Neuronal stem cell (in vitro differentiated cells): ENCODE measurements at regions not wholly inside any gene's neighbourhood (a gene's known extent, or its start where the extent isn't known, plus 50 kb on each side); places are given as distances from the start of the nearest gene placed in this dataset.

Experiments used
- DNase-seq: peaks from one replicate; pipeline ENCODE4 v3.0.0-alpha.2; 2013; ENCODE audit warnings: low spot score
- H2AFZ ChIP-seq: one replicate; pipeline ENCODE4 v1.6.1; 2013; ENCODE audit warnings: mild to moderate bottlenecking, low read length, inconsistent platforms
- H2AK5ac ChIP-seq: 2 replicates; pipeline ENCODE4 v1.6.1; 2013; ENCODE audit warnings: low read depth, mild to moderate bottlenecking, inconsistent platforms, low read length, moderate library complexity, mixed read lengths
- H2BK120ac ChIP-seq: 2 replicates; pipeline ENCODE4 v1.6.1; 2013; ENCODE audit warnings: low read depth, mild to moderate bottlenecking, inconsistent platforms, low read length, moderate library complexity, mixed read lengths
- H2BK12ac ChIP-seq: one replicate; pipeline ENCODE4 v1.6.1; 2013; ENCODE audit warnings: low read length, inconsistent platforms
- H2BK15ac ChIP-seq: 2 replicates; pipeline ENCODE4 v1.6.1; 2013; ENCODE audit warnings: mild to moderate bottlenecking, low read length, inconsistent platforms, mixed read lengths
- H2BK5ac ChIP-seq: one replicate; pipeline ENCODE4 v1.6.1; 2013; ENCODE audit warnings: inconsistent platforms, mild to moderate bottlenecking, low read length, moderate library complexity
- H3K14ac ChIP-seq: one replicate; pipeline ENCODE4 v1.6.1; 2013; ENCODE audit warnings: low read length, inconsistent platforms
- H3K18ac ChIP-seq: 2 replicates; pipeline ENCODE4 v1.6.1; 2013; ENCODE audit warnings: low read length, inconsistent platforms
- H3K23ac ChIP-seq: 2 replicates; pipeline ENCODE4 v1.6.1; 2013; ENCODE audit warnings: low read depth, mild to moderate bottlenecking, mixed read lengths, low read length, inconsistent platforms; ENCODE audit not compliant: poor library complexity
- H3K27ac ChIP-seq: replicated peaks from 3 replicates; pipeline ENCODE4 v1.5.1; 2013; ENCODE audit warnings: low read length, inconsistent platforms
- H3K27me3 ChIP-seq, 3 experiments: 2 replicates each; pipeline ENCODE4 v1.6.1; 2013; ENCODE audit warnings: low read length in 3 of 3, mild to moderate bottlenecking in 2 of 3, inconsistent platforms in 1 of 3, low read depth in 1 of 3, mixed read lengths in 1 of 3, moderate library complexity in 1 of 3; ENCODE audit not compliant: control insufficient read depth in 3 of 3, insufficient read depth in 3 of 3
- H3K36me3 ChIP-seq, 2 donors: replicated peaks in 1 of 2; 2 replicates each; pipeline ENCODE4 v1.6.1; 2013; ENCODE audit warnings: low read length in 2 of 2; ENCODE audit not compliant: control insufficient read depth in 2 of 2, insufficient read depth in 2 of 2
- H3K4ac ChIP-seq: 2 replicates; pipeline ENCODE4 v1.6.1; 2013; ENCODE audit warnings: inconsistent platforms, mild to moderate bottlenecking, low read length, moderate library complexity
- H3K4me1 ChIP-seq, 2 donors: 1 replicate in 1 of 2; 2 replicates in 1 of 2; pipeline ENCODE4 v1.6.1; 2013; ENCODE audit warnings: low read length in 2 of 2, low read depth in 1 of 2; ENCODE audit not compliant: control insufficient read depth in 2 of 2, insufficient read depth in 1 of 2
- H3K4me2 ChIP-seq: one replicate; pipeline ENCODE4 v1.6.1; 2013; ENCODE audit warnings: mild to moderate bottlenecking, low read length, inconsistent platforms; ENCODE audit not compliant: insufficient read depth, poor library complexity, severe bottlenecking
- H3K4me3 ChIP-seq, 2 donors: 2 replicates each; pipeline ENCODE4 v1.5.1; 2013; ENCODE audit warnings: low read length in 2 of 2, mild to moderate bottlenecking in 2 of 2, inconsistent platforms in 1 of 2, moderate library complexity in 1 of 2
- H3K79me1 ChIP-seq: one replicate; pipeline ENCODE4 v1.6.1; 2013; ENCODE audit warnings: low read depth, mild to moderate bottlenecking, inconsistent platforms, low read length, moderate library complexity
- H3K9ac ChIP-seq: one replicate; pipeline ENCODE4 v1.6.1; 2013; ENCODE audit warnings: mild to moderate bottlenecking, low read depth, low read length, inconsistent platforms; ENCODE audit not compliant: poor library complexity
- H3K9me3 ChIP-seq, 2 donors: replicated peaks in 1 of 2; 2 replicates each; pipeline versions ENCODE3 to v1.6.1; 2013; ENCODE audit warnings: low read length in 2 of 2, mild to moderate bottlenecking in 2 of 2, inconsistent platforms in 1 of 2, low read depth in 1 of 2, mixed read lengths in 1 of 2, moderate library complexity in 1 of 2; ENCODE audit not compliant: control insufficient read depth in 2 of 2, insufficient read depth in 1 of 2
- H4K8ac ChIP-seq: one replicate; pipeline ENCODE4 v1.6.1; 2013; ENCODE audit warnings: low read depth, mild to moderate bottlenecking, inconsistent platforms, low read length, moderate library complexity
- H4K91ac ChIP-seq: one replicate; pipeline ENCODE4 v1.6.1; 2013; ENCODE audit warnings: low read length, low read depth, mild to moderate bottlenecking, inconsistent platforms; ENCODE audit not compliant: poor library complexity
- WGBS, 2 donors: extraction: QIAGEN DNeasy Blood & Tissue Kit; methylation state at CpG; one replicate each; pipeline ENCODE4 v1.1.7; 2013; ENCODE audit warnings: missing lambda C conversion rate in 2 of 2, mixed read lengths in 1 of 2; ENCODE audit not compliant: insufficient read length in 2 of 2, insufficient replicate concordance in 1 of 2; ENCODE audit errors: extremely low coverage in 2 of 2; 5-methylcytosine and 5-hydroxymethylcytosine counted together

DNA sequence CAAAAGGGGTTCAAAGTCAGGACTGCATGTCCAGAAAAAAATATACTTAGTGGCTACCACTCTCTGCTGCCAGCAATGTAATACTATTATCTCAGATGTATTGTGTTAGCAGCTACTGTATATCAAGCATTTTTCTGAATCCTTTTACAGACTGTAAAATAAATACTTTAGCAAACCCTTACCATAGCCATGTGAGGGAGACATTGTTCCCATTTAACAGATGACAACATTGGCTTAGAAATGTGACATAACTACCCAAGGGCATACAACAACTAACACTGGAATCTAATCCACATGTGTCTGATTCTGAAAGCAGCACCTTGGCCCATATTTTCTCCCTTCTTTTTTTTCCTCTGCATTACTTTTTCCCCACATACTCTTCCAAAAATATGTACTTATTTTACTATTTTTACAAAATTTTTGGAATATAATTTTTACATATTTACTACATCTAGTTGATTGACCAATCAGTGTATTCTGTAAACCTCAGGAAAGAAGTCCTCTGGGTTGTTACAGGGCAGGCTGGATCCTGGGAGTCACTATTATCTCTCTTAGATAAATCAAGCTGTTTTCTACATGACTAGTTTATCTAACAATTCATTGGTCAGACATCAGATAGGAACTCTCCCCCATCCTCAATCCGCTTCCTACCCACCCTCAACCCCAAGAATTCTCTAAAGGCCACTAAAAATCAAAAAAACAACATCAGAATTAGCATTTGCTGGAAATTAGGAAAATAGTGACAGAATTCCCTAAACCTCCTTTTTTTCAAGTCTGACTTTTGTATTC, 154.1 kb downstream of the BTG1 start:
- Histone ChIP-seq H3K4me2 (no peak overlapping the region), H4K91ac (no peak overlapping the region), H3K23ac (no peak overlapping the region), H3K9me3 (no peaks in the 10 kb centered on the region), H3K27ac (no peak overlapping the region), H2AK5ac (no peak overlapping the region), H3K9ac (no peak overlapping the region), H2BK15ac (no peak overlapping the region), H2BK120ac (no peak overlapping the region), H2BK5ac (no peak overlapping the region), H3K18ac (no peak overlapping the region), H3K27me3 (no peaks in the 10 kb centered on the region), H3K4ac (no peak overlapping the region), H3K79me1 (no peaks in the 10 kb centered on the region), H2AFZ (no peak overlapping the region), H3K14ac (no peak overlapping the region), H3K4me1 (peaks cover 6 to 21% of the 10 kb centered on the region in 2 donors), H3K36me3 (no peaks in the 10 kb centered on the region), H4K8ac (no peak overlapping the region), H2BK12ac (no peak overlapping the region), H3K4me3 (no peak overlapping the region)
- no peak for DNase-seq
- no CpG with 5 or more reads among the region's 1 CpG for WGBS, 2 donors

DNA sequence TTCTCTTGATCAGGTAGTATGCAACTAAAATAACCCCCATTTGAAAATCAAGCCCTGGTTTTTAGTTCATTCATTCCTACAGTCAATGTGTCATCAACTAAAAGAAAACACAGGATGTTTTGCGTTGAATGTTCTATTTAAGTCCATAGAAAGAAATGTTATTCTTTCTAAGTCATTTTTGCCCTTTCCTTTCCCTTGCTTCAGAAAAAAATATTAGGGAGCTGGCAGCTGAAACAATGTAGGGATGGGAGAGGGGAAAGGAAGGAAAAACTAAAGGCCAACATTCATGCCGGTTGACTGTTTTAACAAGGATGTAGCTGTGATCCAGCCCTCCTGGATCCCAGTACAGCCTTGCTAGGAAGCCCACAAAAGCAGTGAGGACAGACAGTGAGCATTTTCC, 155.1 kb downstream of the BTG1 start:
- H3K27ac ChIP-seq, result no peak overlapping the region
- no peak overlapping the region for H2BK120ac ChIP-seq
- no peak overlapping the region for H3K4ac ChIP-seq
- H3K4me2 ChIP-seq, result no peak overlapping the region
- no peaks in the 10 kb centered on the region for H3K36me3 ChIP-seq
- H3K4me1 ChIP-seq, result peaks cover 15 to 32% of the 10 kb centered on the region in 2 donors
- H3K4me3 ChIP-seq, result no peak overlapping the region
- H2BK15ac ChIP-seq, result no peak overlapping the region
- H2BK12ac ChIP-seq, result no peak overlapping the region
- WGBS, 2 donors, result no CpG with 5 or more reads among the region's 2 CpGs
- no peak overlapping the region for H3K9ac ChIP-seq
- no peak overlapping the region for H3K23ac ChIP-seq
- H2AK5ac ChIP-seq, result no peak overlapping the region
- H4K8ac ChIP-seq, result no peak overlapping the region
- H2BK5ac ChIP-seq, result no peak overlapping the region
- H2AFZ ChIP-seq, result no peak overlapping the region
- no peak overlapping the region for H4K91ac ChIP-seq
- H3K14ac ChIP-seq, result no peak overlapping the region
- H3K18ac ChIP-seq, result no peak overlapping the region
- H3K27me3 ChIP-seq, result no peaks in the 10 kb centered on the region
- DNase-seq, result no peak
- no peaks in the 10 kb centered on the region for H3K79me1 ChIP-seq
- H3K9me3 ChIP-seq, result no peaks in the 10 kb centered on the region

DNA sequence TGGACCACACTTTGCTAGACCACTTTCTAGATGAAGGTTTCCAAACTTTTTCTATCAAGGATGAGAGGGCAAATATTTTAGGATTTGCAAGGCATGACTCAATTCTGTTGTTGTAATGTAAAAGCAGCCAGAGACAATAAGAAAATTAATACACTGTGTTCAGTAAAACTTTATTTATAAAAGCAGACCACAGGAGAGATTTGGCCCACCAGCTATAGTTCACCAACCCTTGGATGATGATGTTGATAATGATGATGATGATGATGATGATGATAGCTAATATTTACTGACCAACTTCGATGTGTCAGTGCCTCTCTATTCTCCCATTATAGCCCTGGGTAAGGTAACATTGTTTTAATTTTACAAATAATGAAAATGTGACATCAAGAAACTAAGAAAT, 156.5 kb downstream of the BTG1 start:
- Histone ChIP-seq H2AK5ac (no peak overlapping the region), H2BK15ac (no peak overlapping the region), H3K4me1 (peaks cover 19 to 32% of the 10 kb centered on the region in 2 donors), H3K14ac (no peak overlapping the region), H2BK12ac (no peak overlapping the region), H3K27me3 (no peaks in the 10 kb centered on the region), H4K91ac (no peak overlapping the region), H2BK5ac (no peak overlapping the region), H3K23ac (no peak overlapping the region), H4K8ac (no peak overlapping the region), H3K4me2 (no peak overlapping the region), H3K4ac (no peak overlapping the region), H3K9me3 (no peaks in the 10 kb centered on the region), H3K18ac (no peak overlapping the region), H2AFZ (no peak overlapping the region), H3K36me3 (no peaks in the 10 kb centered on the region), H2BK120ac (no peak overlapping the region), H3K27ac (no peak overlapping the region), H3K79me1 (no peaks in the 10 kb centered on the region), H3K4me3 (no peak overlapping the region), H3K9ac (no peak overlapping the region)
- no CpG with 5 or more reads among the region's 1 CpG for WGBS, 2 donors
- DNase-seq, result no peak

DNA sequence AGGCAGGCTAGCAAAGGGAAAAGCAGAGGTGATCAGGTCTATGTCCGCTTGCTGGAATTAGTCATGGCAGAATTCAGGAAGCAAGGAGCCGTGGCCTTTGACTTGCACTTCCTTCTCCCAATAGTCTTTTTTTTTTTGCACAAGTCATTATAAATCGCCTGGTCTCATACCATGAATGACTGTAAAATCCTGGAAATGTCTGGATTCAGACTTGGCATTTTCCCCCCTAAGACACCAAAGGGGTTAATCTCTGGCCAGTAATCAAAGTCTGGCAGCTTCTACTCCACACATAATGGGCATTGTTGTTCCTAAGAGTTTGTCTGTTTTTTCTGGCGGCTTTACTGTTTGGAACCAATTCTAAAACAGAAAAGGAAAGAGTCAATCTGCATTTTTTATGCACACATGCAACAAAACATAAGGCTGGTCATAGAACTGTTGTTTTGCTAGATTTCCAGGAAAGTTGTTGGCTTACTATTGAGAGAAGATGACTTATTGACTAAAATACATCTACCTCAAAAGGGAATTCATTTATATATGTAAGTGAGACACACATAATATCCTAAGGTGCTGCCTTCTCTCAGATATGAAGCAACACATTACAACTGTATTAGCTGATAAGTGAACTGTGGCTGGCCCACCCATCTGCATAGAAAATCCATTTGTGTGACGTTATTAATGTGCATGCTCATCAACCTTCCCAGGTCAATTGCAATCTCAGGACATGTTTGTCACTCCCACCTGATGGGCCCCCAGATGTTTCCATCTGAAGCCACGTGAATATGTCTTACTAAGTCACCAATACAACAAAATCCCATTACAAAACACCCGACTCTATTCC, 157.3 kb downstream of the BTG1 start:
- no peak for DNase-seq
- Histone ChIP-seq H2AK5ac (no peak overlapping the region), H3K27me3 (no peaks in the 10 kb centered on the region), H2BK5ac (no peak overlapping the region), H2BK15ac (no peak overlapping the region), H3K4me1 (peaks cover 19 to 26% of the 10 kb centered on the region in 2 donors), H3K9ac (no peak overlapping the region), H4K91ac (no peak overlapping the region), H3K9me3 (no peaks in the 10 kb centered on the region), H2BK120ac (no peak overlapping the region), H3K79me1 (no peaks in the 10 kb centered on the region), H3K4me2 (no peak overlapping the region), H3K4me3 (no peak overlapping the region), H3K23ac (no peak overlapping the region), H2AFZ (peak overlapping the region; percentile 23), H3K14ac (no peak overlapping the region), H3K4ac (no peak overlapping the region), H4K8ac (no peak overlapping the region), H3K27ac (no peak overlapping the region), H2BK12ac (no peak overlapping the region), H3K36me3 (no peaks in the 10 kb centered on the region), H3K18ac (no peak overlapping the region)
- WGBS, 2 donors, result no CpG with 5 or more reads among the region's 7 CpGs
